H9 (cell line): ENCODE measurements at regions not wholly inside any gene's neighbourhood (a gene's known extent, or its start where the extent isn't known, plus 50 kb on each side); places are given as distances from the start of the nearest gene placed in this dataset.
A peak's percentile ranks its signal among the peaks of the same experiment; 100 is the strongest.

Experiments used
- DNase-seq: peaks from one replicate; pipeline ENCODE4 v3.0.0-alpha.2; 2017
- H2AFZ ChIP-seq: one replicate; pipeline ENCODE4 v1.6.1; 2013; ENCODE audit warnings: mild to moderate bottlenecking, low read length, control low read depth, moderate library complexity
- H2AK5ac ChIP-seq: 2 replicates; pipeline ENCODE4 v1.6.1; 2013; ENCODE audit warnings: low read length, control low read depth, mixed read lengths; ENCODE audit not compliant: insufficient read length
- H2BK120ac ChIP-seq: one replicate; pipeline ENCODE4 v1.6.1; 2013; ENCODE audit warnings: low read depth, mild to moderate bottlenecking, low read length, control low read depth, inconsistent platforms; ENCODE audit not compliant: poor library complexity, severe bottlenecking
- H2BK12ac ChIP-seq: 2 replicates; pipeline ENCODE4 v1.6.1; 2013; ENCODE audit warnings: low read length, control low read depth, mixed read lengths, low read depth; ENCODE audit not compliant: insufficient read length
- H2BK15ac ChIP-seq: 2 replicates; pipeline ENCODE4 v1.6.1; 2013; ENCODE audit warnings: low read depth, low read length, control low read depth
- H2BK20ac ChIP-seq: one replicate; pipeline ENCODE4 v1.6.1; 2013; ENCODE audit warnings: low read depth, mild to moderate bottlenecking, low read length, control low read depth, inconsistent platforms; ENCODE audit not compliant: poor library complexity, severe bottlenecking
- H2BK5ac ChIP-seq: 2 replicates; pipeline ENCODE4 v1.6.1; 2013; ENCODE audit warnings: low read length, control low read depth, mixed read lengths; ENCODE audit not compliant: insufficient read length
- H3K14ac ChIP-seq: 2 replicates; pipeline ENCODE4 v1.6.1; 2013; ENCODE audit warnings: low read length, control low read depth; ENCODE audit not compliant: insufficient read depth
- H3K18ac ChIP-seq: 2 replicates; pipeline ENCODE4 v1.6.1; 2013; ENCODE audit warnings: low read depth, mild to moderate bottlenecking, mixed read lengths, low read length, control low read depth; ENCODE audit not compliant: insufficient read length
- H3K23ac ChIP-seq: 2 replicates; pipeline ENCODE4 v1.6.1; 2013; ENCODE audit warnings: low read length, control low read depth, mixed read lengths, low read depth; ENCODE audit not compliant: insufficient read length
- H3K23me2 ChIP-seq: 2 replicates; pipeline ENCODE4 v1.6.1; 2013; ENCODE audit warnings: low read depth, mild to moderate bottlenecking, mixed read lengths, low read length, control low read depth; ENCODE audit not compliant: insufficient read length, poor library complexity, severe bottlenecking
- H3K27ac ChIP-seq: 2 replicates; pipeline ENCODE4 v1.5.1; 2013; ENCODE audit warnings: low read length, control low read depth, mixed read lengths, low read depth; ENCODE audit not compliant: insufficient read length
- H3K27me3 ChIP-seq: 2 replicates; pipeline ENCODE4 v1.6.1; 2013; ENCODE audit warnings: low read length, control low read depth, inconsistent platforms; ENCODE audit not compliant: insufficient read depth
- H3K4ac ChIP-seq: 2 replicates; pipeline ENCODE4 v1.6.1; 2013; ENCODE audit warnings: low read depth, mild to moderate bottlenecking, control low read depth, inconsistent platforms, low read length, moderate library complexity
- H3K4me1 ChIP-seq: 2 replicates; pipeline ENCODE4 v1.6.1; 2013; ENCODE audit warnings: low read length, control low read depth, inconsistent platforms; ENCODE audit not compliant: insufficient read depth
- H3K4me2 ChIP-seq: 2 replicates; pipeline ENCODE4 v1.6.1; 2013; ENCODE audit warnings: low read length, control low read depth, mixed read lengths; ENCODE audit not compliant: insufficient read length, insufficient read depth
- H3K56ac ChIP-seq: 2 replicates; pipeline ENCODE4 v1.6.1; 2013; ENCODE audit warnings: low read depth, mild to moderate bottlenecking, mixed read lengths, low read length, control low read depth; ENCODE audit not compliant: insufficient read length
- H3K79me1 ChIP-seq: 2 replicates; pipeline ENCODE4 v1.6.1; 2013; ENCODE audit warnings: low read depth, mild to moderate bottlenecking, moderate library complexity, low read length, control low read depth, inconsistent platforms; ENCODE audit not compliant: insufficient read depth, poor library complexity, severe bottlenecking
- H3K79me2 ChIP-seq: 2 replicates; pipeline ENCODE4 v1.6.1; 2013; ENCODE audit warnings: low read length, control low read depth, inconsistent platforms; ENCODE audit not compliant: insufficient read depth
- H3K9ac ChIP-seq: 2 replicates; pipeline ENCODE4 v1.6.1; 2013; ENCODE audit warnings: low read length, control low read depth, mixed read lengths; ENCODE audit not compliant: insufficient read length; ENCODE audit errors: extremely low read depth
- H3K9me3 ChIP-seq: one replicate; pipeline ENCODE4 v1.6.1; 2013; ENCODE audit warnings: low read depth, low read length, inconsistent platforms; ENCODE audit not compliant: control insufficient read depth
- H3T11ph ChIP-seq: one replicate; pipeline ENCODE4 v1.6.1; 2013; ENCODE audit warnings: mild to moderate bottlenecking, low read length, control low read depth, inconsistent platforms
- H4K20me1 ChIP-seq: one replicate; pipeline ENCODE4 v1.6.1; 2013; ENCODE audit not compliant: control insufficient read depth, insufficient read length, insufficient read depth
- H4K5ac ChIP-seq: 2 replicates; pipeline ENCODE4 v1.6.1; 2013; ENCODE audit warnings: low read depth, mild to moderate bottlenecking, mixed read lengths, low read length, control low read depth; ENCODE audit not compliant: insufficient read length
- H4K8ac ChIP-seq: replicated peaks from 2 replicates; pipeline ENCODE4 v1.6.1; 2013; ENCODE audit warnings: low read length, control low read depth, mixed read lengths, low read depth; ENCODE audit not compliant: insufficient read length
- H4K91ac ChIP-seq: 2 replicates; pipeline ENCODE4 v1.6.1; 2013; ENCODE audit warnings: low read depth, mild to moderate bottlenecking, moderate library complexity, mixed read lengths, low read length, control low read depth; ENCODE audit not compliant: insufficient read length
- H3K27ac Mint-ChIP-seq, 3 experiments: 2 replicates in 2 of 3; 3 replicates in 1 of 3; pipeline ENCODE4 v1.8.0; 2020 to 2021; ENCODE audit warnings: mixed read lengths in 3 of 3, mild to moderate bottlenecking in 1 of 3, moderate library complexity in 1 of 3
- H3K27me3 Mint-ChIP-seq: 2 replicates; pipeline ENCODE4 v1.8.0; 2021; ENCODE audit warnings: low read depth, mild to moderate bottlenecking, moderate library complexity, mixed read lengths
- H3K36me3 Mint-ChIP-seq, 3 experiments: 2 replicates in 2 of 3; 3 replicates in 1 of 3; pipeline ENCODE4 v1.8.0; 2020 to 2021; ENCODE audit warnings: low read depth in 3 of 3, mixed read lengths in 3 of 3; ENCODE audit not compliant: insufficient read depth in 1 of 3
- H3K4me1 Mint-ChIP-seq, 2 experiments: 2 replicates each; pipeline ENCODE4 v1.8.0; 2020; ENCODE audit warnings: mixed read lengths in 2 of 2
- H3K4me3 Mint-ChIP-seq, 2 experiments: 2 replicates in 1 of 2; 3 replicates in 1 of 2; pipeline ENCODE4 v1.8.0; 2020 to 2021; ENCODE audit warnings: mild to moderate bottlenecking in 2 of 2, mixed read lengths in 2 of 2, moderate library complexity in 1 of 2
- H3K9me3 Mint-ChIP-seq, 2 experiments: 2 replicates in 1 of 2; 3 replicates in 1 of 2; pipeline ENCODE4 v1.8.0; 2020; ENCODE audit warnings: mild to moderate bottlenecking in 2 of 2, mixed read lengths in 2 of 2, moderate library complexity in 1 of 2
- CTCF ChIP-seq: fragments of 200-600 bp; sonication (generic); conservative IDR thresholded peaks from 3 replicates; pipeline ENCODE4 v1.8.0; 2021; ENCODE audit warnings: antibody characterized with exemption, mild to moderate bottlenecking
- WGBS: extraction: QIAGEN DNeasy Blood & Tissue Kit; methylation state at CpG from one replicate; pipeline ENCODE4 v1.1.7; 2013; ENCODE audit warnings: missing lambda C conversion rate, low lambda C conversion rate, mixed read lengths; ENCODE audit not compliant: insufficient read length; ENCODE audit errors: extremely low coverage; 5-methylcytosine and 5-hydroxymethylcytosine counted together

GRCh38 chr9:107211284-107211923, 71.7 kb upstream of the RAD23B start:
- Histone ChIP-seq H2AK5ac (no peak overlapping the region), H2AFZ (peak overlapping the region; percentile 25), H3K79me1 (no peaks in the 10 kb centered on the region), H3T11ph (no peak overlapping the region), H3K14ac (no peak overlapping the region), H3K4me1 (no peaks in the 10 kb centered on the region; the same call in 1 of the 2 replicates), H3K18ac (no peak overlapping the region), H2BK120ac (no peak overlapping the region), H2BK12ac (no peak overlapping the region), H3K27ac (no peak overlapping the region), H4K91ac (no peak overlapping the region), H3K4ac (no peak overlapping the region), H4K8ac (no peak overlapping the region), H3K9ac (no peak overlapping the region), H3K9me3 (no peaks in the 10 kb centered on the region), H3K23ac (no peak overlapping the region), H3K56ac (no peak overlapping the region), H3K79me2 (no peaks in the 10 kb centered on the region), H2BK20ac (peak overlapping the region; percentile 26), H3K27me3 (no peaks in the 10 kb centered on the region), H2BK15ac (no peak overlapping the region), H2BK5ac (no peak overlapping the region), H3K4me2 (no peak overlapping the region), H4K5ac (peak overlapping the region; percentile 53), H4K20me1 (no peaks in the 10 kb centered on the region), H3K23me2 (no peaks in the 10 kb centered on the region)
- no peaks in the 10 kb centered on the region for H3K9me3 Mint-ChIP-seq
- H3K36me3 Mint-ChIP-seq: no peaks in the 10 kb centered on the region
- H3K27ac Mint-ChIP-seq: no peak overlapping the region
- no peak for DNase-seq
- TF ChIP-seq CTCF: no peak
- H3K4me3 Mint-ChIP-seq: no peak overlapping the region
- H3K27me3 Mint-ChIP-seq: no peaks in the 10 kb centered on the region
- H3K4me1 Mint-ChIP-seq: peaks cover 3 to 5% of the 10 kb centered on the region in 2 experiments; a peak in 3 of 4 replicates
- WGBS: no CpG with 5 or more reads among the region's 9 CpGs
